HuH-7.5 (cell line): ENCODE measurements at regions not wholly inside any gene's neighbourhood (a gene's known extent, or its start where the extent isn't known, plus 50 kb on each side); places are given as distances from the start of the nearest gene placed in this dataset.
"Not testable (repeated sequence)": the region's sequence is repeated elsewhere in the genome, so short reads cannot be mapped to it uniquely, and the experiment has no call there.

Experiments
- DNase-seq: peaks from one replicate; pipeline ENCODE4 v3.0.0; 2011; ENCODE audit warnings: low spot score

- DNase-seq: no peak
Measured at GRCh38 chr4:138614398-138615142, 372.4 kb upstream of the SLC7A11 start.

DNA sequence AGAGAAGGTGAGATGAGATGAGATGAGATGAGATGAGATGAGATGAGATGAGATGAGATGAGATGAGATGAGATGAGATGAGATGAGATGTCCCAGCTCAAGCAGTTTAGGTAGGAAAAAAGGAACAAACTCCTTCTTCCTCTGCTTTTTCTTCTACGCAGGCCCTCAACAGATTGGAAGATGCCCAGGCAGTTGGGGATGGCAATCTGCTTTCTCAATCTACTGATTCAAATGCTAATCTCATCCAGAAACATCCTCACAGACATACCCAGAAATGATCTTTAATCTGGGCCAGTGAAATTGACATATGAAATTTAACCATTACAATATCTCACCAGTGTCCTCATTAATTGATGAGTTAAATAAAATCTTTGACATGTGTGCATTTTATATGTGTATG lies 370.3 kb upstream of the SLC7A11 start:
- DNase-seq: no peak

DNA sequence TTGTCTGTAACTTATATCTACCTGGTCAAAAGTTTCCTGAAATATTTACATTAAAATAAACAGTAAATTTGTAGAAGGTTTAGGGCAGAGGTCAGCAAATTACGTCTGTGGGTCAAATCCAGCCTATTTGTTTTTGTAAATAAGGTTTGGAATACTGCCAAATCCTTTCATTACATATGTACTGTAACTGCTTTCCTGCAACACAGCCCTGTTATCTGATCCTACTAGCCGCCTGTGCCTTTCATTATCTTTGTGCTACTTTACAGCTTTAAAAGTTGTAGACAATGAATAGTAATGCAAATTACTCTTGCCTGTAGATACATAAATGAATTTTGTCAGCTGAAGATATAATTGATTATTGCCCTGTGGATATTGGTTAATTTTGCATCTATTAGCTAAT lies 369.6 kb upstream of the SLC7A11 start:
- no peak for DNase-seq

DNA sequence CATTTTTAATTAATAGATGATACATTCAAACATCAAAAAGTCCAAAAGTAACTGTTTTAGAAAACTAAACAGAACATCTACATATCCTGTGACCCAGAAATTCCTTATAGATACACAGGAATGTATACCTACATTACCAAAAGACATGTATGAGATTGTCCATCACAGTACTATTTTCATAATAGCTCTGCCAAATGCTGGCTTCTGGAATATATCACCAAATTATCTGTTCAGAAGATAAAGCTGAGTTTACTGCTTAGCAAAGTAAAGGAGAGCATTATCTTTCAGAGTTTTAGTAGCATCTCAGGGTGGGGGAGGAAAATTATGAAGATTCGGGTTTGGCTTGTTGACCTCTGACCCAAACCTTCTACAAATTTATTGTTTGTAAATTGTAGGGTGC lies 368.9 kb upstream of the SLC7A11 start:
- DNase-seq: no peak

DNA sequence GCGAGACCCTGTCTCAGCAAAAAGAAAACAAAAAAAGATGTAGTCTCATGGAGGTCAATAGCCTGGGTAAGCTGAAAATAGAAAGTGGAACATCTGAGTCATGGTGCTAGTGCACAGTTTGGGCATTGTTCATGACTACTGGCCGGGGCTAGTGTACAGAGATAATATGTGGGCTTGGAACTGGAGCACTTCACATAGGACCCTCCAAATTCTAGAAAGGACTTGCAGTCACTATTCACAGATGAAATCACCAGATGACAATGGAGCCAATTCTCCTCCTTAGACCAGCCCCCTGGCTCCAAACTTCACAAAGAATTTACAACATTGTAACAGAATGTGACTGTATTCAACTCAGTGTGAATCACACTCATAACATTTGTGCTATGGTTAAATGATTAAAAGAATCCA lies 367.8 kb upstream of the SLC7A11 start:
- DNase-seq: no peak

DNA sequence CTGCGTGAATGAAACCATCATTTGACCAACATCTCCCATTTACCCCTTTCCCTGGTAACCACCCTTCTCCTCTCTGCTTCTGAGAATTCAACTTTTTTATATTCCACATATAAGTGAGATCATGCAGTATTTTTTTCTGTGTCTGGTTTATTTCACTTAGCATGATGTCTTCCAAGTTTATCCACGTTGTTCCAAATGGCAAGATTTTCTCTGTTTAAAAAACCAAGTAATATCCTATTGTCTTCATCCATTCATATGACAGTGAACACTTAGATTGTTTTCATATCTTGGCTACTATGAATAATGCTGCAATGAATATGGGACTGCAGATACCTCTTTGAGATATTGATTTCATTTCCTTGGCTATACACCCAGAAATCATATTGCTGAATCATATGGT lies 362.4 kb upstream of the SLC7A11 start:
- DNase-seq: no peak

DNA sequence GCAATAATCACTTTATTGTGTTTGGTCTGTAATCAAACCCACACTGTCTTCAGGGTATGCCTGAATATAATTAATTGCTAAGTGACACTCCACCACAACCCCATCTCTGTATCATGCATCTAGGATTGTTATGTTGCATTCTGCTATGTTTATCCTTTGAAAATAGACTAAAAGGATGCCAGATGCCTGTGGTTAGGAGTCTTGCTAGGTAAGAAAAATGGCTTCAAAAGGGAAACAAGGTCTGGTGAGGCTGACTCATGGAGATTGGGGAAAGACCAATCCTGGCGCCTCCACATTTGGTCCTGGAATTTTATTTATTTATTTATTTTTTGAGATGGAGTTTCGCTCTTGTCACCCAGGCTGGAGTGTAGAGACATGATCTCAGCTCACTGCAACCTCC lies 360.5 kb upstream of the SLC7A11 start:
- no peak for DNase-seq

- no peak for DNase-seq
Measured at GRCh38 chr4:138599965-138600364, 357.8 kb upstream of the SLC7A11 start.

DNA sequence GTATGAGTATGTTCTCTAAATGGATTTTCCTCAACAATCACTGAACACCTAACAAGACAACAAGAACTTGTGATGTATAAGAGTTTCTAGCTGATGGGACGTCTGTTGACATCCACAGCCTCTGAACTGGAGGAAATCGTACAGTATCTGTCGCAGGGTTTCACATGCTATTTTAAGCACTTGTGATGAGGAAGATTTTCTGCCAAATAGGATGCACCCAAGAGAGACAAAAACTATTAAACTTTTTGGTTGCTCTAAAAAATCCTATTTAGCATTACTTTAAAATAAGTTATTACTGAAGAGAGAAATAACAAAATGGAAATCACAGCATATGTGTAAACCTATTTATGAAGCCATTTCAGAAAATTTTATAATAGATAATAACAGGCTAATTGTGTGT lies 356.1 kb upstream of the SLC7A11 start:
- DNase-seq: no peak

DNA sequence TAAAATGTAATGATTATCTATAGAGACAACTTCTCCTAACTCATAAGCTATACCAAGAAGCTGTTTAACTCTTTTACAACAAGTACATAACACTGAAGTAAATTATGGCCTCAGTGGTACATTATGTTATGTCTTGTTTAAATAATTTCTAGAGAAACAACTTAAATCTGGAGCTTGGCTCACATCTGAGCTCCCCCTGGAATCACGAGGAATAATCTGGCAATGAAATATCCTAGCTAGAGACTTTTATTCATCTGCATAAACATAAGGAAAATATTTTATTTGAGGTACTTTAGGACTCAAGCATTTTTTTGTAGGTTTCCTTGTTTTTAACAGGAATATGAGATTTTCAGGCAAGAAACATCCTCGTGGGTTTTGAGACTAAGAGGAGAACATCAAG lies 354.7 kb upstream of the SLC7A11 start:
- no peak for DNase-seq

DNA sequence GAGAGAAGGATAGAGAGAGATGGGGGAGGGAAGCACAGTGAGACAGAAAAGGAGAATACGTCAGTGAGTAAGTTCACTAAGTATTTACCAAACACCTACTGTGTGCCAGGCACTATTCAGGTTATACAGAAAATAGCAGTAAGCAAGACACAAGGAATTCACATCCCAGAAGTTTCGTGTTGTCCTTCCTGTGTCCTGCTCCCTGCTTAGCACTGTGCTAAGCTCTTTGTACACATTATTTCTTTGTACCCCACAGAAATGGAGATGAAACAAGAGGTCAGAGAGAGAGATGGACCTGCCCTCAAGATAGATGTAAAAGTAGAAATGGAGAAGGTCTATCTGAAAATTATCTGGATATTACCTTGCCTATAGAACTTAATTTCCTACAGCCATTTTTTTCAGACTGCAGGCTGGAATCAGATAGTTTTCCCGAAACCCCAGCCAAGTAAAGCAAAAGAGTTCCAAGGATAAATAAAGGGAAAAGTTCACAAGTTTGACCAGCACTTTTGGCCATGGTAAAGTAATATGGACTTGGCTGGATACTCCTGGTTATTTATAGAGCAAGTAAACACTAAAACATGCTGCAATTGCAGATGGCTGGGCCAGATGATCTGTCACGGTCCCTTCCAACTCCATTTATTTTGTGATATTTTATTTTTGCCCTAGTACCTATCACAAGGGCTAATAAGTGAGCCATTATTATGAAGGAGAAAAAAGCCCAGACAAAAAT lies 353.7 kb upstream of the SLC7A11 start:
- DNase-seq: no peak

- DNase-seq: no peak
Measured at GRCh38 chr4:138595171-138595570, 353.0 kb upstream of the SLC7A11 start.

- DNase-seq: no peak
Measured at GRCh38 chr4:138592796-138593195, 350.6 kb upstream of the SLC7A11 start.

- DNase-seq: no peak
Measured at GRCh38 chr4:138591808-138592207, 349.7 kb upstream of the SLC7A11 start.

DNA sequence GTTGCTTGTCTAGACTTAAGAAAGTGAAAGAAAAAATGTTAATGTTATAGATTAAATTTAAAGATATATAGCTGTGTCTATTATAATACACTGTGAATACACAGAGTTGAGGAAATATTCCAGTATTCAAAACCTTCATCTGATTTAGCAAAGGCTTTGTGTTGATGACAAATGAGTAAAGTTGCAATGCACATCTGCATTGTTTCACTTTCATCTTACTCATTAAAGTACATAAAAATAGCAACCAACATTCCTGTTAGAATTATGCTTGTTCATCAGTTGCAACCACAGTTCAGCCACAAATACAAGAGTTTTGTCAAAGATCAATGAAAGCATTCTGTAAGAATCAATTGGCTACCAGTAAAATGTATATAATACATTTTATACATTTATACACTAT lies 346.4 kb upstream of the SLC7A11 start:
- no peak for DNase-seq

DNA sequence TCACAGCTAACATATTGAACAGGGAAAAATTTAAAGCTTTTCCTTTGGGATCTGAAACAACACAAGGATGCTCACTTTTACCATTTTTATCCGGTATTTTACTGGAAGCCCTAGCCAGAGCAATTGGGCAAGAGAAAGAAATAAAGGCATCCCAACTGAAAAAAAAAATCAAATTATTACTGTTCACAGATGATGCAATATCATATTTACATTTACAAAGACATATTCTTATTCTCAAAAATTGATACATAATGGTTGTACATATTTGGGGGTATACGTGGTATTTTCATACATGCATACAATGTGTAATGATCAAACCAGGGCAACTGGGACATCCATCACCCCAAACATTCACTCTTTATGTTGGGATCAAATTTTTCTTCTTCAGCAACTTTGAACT lies 337.0 kb upstream of the SLC7A11 start:
- no peak for DNase-seq

GRCh38 chr4:138577826-138578225 lies 335.7 kb upstream of the SLC7A11 start:
- DNase-seq: not testable (repeated sequence)

DNA sequence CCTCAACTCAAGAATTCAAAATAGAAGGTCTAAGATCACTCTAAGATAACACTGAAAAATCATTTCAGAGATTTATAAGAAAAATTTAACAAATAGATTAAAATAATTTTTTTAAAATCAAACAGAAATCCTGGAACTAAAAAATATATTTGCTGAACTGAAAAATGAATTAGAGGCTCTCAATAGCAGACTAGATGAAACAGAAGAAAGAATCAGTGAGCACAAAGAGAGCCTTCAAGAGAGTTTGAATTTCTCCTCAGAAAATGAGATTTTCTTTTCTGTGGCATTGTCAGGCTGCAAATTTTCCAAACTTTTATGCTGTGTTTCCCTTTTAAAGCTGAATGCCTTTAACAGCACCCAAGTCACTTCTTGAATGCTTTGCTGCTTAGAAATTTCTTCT lies 335.0 kb upstream of the SLC7A11 start:
- DNase-seq: no peak

- DNase-seq: no peak
Measured at GRCh38 chr4:138576684-138577083, 334.5 kb upstream of the SLC7A11 start.

- DNase-seq: no peak
Measured at GRCh38 chr4:138573246-138573645, 331.1 kb upstream of the SLC7A11 start.

GRCh38 chr4:138572007-138572406 lies 329.9 kb upstream of the SLC7A11 start:
- no peak for DNase-seq

DNA sequence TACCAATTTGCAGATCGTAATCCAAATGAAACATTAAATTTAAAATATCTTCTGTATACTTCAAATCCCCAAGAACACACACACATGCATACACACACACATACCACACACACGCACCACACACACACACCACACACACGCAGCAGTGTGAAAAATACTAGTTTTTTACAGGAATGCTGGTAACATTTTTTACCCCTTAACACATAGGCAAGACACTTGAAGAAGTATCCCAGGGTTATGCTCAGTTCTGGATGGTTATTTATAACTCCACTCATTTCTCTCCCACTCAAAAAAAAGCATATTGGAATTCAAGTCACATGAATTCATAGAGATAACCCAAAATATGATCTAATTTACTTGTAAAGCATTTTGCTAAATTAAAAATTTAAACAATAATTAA lies 325.5 kb upstream of the SLC7A11 start:
- DNase-seq: no peak

GRCh38 chr4:138565576-138565975 lies 323.4 kb upstream of the SLC7A11 start:
- DNase-seq: no peak

DNA sequence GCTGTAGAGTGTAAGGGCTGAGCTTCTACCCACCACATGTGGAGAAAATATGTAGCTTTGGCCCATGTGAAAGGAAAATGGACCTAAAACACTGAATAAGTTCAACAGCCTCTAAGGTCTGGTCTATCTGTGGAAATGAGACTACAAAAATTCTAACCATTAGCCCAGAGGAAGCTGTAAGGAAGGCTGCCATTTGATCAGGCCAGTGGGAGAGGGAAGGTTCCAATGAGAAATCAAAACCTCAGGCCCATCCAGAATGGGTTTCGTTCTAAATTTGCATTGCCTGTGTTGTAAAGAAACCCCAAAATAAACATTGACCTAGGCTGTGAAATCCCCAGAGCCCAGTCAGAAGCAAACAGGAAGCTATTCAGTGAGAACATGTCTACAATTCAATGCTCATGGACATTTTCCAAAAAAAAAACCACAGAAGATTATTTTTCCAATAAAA lies 320.4 kb upstream of the SLC7A11 start:
- no peak for DNase-seq
